Activated B cell treated with CpG ODN at 0.5 μM for 24 hours (primary cell): ENCODE measurements at regions not wholly inside any gene's neighbourhood (a gene's known extent, or its start where the extent isn't known, plus 50 kb on each side); places are given as distances from the start of the nearest gene placed in this dataset.

Experiments used
- ATAC-seq: fragments of 200-7000 bp; cut with Tn5 transposase; one replicate; pipeline ENCODE4 v1.10.0; 2021; ENCODE audit warnings: low read depth, mild to moderate bottlenecking, moderate library complexity
- CTCF ChIA-PET: fragments of 350-600 bp; sonication (Branson Sonifier 250); formaldehyde crosslinking; loops from one replicate; lab custom pipeline; 2021; ENCODE audit warnings: antibody characterized with exemption; lab: Charles Lee
- POLR2A ChIA-PET: fragments of 350-600 bp; sonication (Branson Sonifier 250); formaldehyde crosslinking; loops from one replicate; lab custom pipeline; 2021; ENCODE audit warnings: antibody characterized with exemption; lab: Charles Lee
- DNase-seq: peaks from one replicate; pipeline ENCODE4 v3.0.0; 2022
- H3K27ac Mint-ChIP-seq: one replicate; pipeline ENCODE4 v1.8.0; 2020; ENCODE audit warnings: mixed read lengths
- H3K27me3 Mint-ChIP-seq: one replicate; pipeline ENCODE4 v1.8.0; 2021; ENCODE audit warnings: mixed read lengths
- H3K36me3 Mint-ChIP-seq: one replicate; pipeline ENCODE4 v1.8.0; 2021; ENCODE audit warnings: low read depth, mixed read lengths
- H3K4me1 Mint-ChIP-seq: one replicate; pipeline ENCODE4 v1.8.0; 2021; ENCODE audit warnings: mixed read lengths
- H3K4me3 Mint-ChIP-seq: one replicate; pipeline ENCODE4 v1.8.0; 2020; ENCODE audit warnings: mild to moderate bottlenecking, mixed read lengths
- H3K9me3 Mint-ChIP-seq: one replicate; pipeline ENCODE4 v1.8.0; 2020; ENCODE audit warnings: mixed read lengths
- intact Hi-C: fragments of 100-400 bp; cut with micrococcal nuclease; formaldehyde crosslinking; loops from one replicate; pipeline ENCODE4 v1.15.1; 2024
- TF ChIP-seq, protein P1 (sequence below): fragments of 200-600 bp; IDR thresholded peaks from one replicate; pipeline ENCODE4 v1.8.0; 2022; ENCODE audit warnings: antibody characterized with exemption, mild to moderate bottlenecking

DNA sequence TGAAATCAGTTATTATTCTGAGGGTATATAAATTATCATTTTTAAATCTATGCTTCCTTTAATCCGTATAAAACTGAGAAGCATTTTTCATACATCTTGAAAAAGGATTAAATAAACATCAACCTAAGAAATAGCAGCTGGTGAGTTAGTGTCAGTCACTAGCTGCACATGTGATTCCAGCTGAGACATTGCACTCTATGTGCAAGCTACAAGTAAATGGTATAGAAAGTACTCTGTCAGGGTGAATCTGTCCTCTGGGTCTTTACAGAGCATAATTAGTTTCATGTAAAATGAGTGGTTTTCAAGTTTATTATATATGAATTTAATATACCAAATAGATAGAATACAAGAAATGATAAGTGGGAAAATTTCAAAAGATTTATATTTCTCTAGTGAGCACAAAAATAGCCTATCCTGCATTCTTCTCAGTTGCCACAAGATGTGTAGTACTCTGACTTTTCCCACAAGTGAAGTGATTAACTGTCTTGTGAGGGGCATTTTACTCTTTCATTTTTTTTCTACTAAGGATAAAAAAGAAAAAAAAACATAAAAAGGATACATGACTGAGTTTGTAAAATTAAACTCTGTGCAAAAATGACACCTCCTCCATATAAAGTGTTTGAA, 1372.1 kb downstream of the PCDH9 start:
- TF ChIP-seq, protein P1, sequence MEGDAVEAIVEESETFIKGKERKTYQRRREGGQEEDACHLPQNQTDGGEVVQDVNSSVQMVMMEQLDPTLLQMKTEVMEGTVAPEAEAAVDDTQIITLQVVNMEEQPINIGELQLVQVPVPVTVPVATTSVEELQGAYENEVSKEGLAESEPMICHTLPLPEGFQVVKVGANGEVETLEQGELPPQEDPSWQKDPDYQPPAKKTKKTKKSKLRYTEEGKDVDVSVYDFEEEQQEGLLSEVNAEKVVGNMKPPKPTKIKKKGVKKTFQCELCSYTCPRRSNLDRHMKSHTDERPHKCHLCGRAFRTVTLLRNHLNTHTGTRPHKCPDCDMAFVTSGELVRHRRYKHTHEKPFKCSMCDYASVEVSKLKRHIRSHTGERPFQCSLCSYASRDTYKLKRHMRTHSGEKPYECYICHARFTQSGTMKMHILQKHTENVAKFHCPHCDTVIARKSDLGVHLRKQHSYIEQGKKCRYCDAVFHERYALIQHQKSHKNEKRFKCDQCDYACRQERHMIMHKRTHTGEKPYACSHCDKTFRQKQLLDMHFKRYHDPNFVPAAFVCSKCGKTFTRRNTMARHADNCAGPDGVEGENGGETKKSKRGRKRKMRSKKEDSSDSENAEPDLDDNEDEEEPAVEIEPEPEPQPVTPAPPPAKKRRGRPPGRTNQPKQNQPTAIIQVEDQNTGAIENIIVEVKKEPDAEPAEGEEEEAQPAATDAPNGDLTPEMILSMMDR = no peak
- no peaks in the 10 kb centered on the region for H3K4me1 Mint-ChIP-seq
- H3K27me3 Mint-ChIP-seq = no peaks in the 10 kb centered on the region
- H3K36me3 Mint-ChIP-seq = no peaks in the 10 kb centered on the region
- intact Hi-C loops = no loop called here
- H3K9me3 Mint-ChIP-seq = no peaks in the 10 kb centered on the region
- no peak for ATAC-seq
- ChIA-PET POLR2A (no interaction called here), CTCF (no interaction called here)
- DNase-seq = no peak
- no peak overlapping the region for H3K27ac Mint-ChIP-seq
- H3K4me3 Mint-ChIP-seq = no peak overlapping the region

DNA sequence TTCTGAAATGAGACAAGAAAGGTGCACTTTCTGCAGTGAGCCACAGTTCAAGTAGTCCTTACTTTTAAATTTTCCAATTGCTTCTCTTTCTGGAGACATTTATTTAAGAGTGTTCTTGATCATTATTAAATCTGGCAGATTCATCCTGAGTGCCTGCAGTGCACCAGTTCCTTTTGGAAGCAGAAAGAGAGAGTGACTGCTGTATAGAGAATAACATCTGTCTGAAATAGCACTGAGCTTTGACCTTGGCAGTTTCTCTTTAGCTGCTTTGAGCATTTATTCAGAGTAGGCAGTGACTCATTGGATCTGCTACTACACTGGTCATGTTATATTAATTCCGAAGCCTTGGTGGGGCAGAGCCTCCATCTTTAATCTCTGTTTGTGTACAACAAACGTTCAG, 1373.7 kb downstream of the PCDH9 start:
- no peaks in the 10 kb centered on the region for H3K9me3 Mint-ChIP-seq

DNA sequence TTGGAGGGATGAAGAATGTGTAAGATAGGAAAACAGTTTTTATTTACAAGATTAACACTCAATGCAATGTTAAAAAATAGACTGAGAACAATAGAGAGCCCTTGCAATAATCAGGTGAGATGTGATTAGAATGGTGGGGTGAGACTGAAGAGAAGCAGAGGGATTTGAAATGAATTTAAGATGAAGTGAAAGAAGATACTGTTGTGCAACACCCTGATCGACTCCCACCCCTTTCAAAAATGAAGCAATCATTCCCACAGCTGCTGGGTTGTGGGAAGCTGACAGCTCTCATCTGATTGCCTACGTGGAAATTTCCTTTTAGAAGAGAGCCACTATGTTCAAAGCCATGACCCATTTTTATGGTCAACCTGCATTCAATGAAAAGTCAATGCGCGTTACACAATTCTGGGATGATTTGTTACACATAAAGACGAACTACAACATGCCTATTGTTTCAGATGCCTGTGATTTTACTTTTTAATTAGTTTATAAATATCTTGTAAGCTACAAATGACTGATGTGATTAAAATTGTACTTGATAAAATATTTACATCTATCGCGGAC, 1374.8 kb downstream of the PCDH9 start:
- no peaks in the 10 kb centered on the region for H3K36me3 Mint-ChIP-seq
- no peak overlapping the region for H3K27ac Mint-ChIP-seq
- H3K4me1 Mint-ChIP-seq = no peaks in the 10 kb centered on the region
- ChIA-PET POLR2A (no interaction called here), CTCF (no interaction called here)
- H3K9me3 Mint-ChIP-seq = no peaks in the 10 kb centered on the region
- TF ChIP-seq, protein P1 = no peak
- no peak overlapping the region for H3K4me3 Mint-ChIP-seq
- ATAC-seq = no peak
- intact Hi-C loops = no loop called here
- DNase-seq = no peak
- H3K27me3 Mint-ChIP-seq = no peaks in the 10 kb centered on the region

More for the DNA sequence above, 1373.7 kb downstream of the PCDH9 start:
- ATAC-seq (no peak), DNase-seq (no peak)
- H3K4me3 Mint-ChIP-seq = no peak overlapping the region
- no peaks in the 10 kb centered on the region for H3K36me3 Mint-ChIP-seq
- H3K27me3 Mint-ChIP-seq = no peaks in the 10 kb centered on the region
- ChIA-PET CTCF (no interaction called here), POLR2A (no interaction called here)
- TF ChIP-seq, protein P1 = no peak
- no peak overlapping the region for H3K27ac Mint-ChIP-seq
- H3K4me1 Mint-ChIP-seq = no peaks in the 10 kb centered on the region
- intact Hi-C loops = no loop called here

DNA sequence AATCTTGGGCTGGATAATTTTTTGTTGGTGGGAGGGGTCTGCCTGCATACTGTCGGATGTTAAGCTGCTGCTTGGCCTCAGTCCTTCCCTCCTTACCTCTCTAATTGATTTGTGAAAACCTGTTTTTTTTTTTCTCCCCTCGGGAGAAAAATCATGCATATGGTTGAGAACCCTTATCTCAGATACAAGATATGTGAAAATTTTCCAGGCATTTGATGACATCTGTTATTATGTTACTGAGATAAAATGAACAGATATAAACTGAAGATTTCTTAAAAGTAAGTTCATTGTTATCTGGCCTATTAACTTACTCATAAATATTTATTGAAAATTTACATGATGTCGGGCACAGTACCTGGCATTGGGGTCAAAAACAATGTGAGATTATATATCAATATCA, 1375.7 kb downstream of the PCDH9 start:
- POLR2A ChIA-PET = no interaction called here
- Mint-ChIP-seq H3K4me3 (no peak overlapping the region), H3K4me1 (no peaks in the 10 kb centered on the region), H3K9me3 (no peaks in the 10 kb centered on the region), H3K27ac (no peak overlapping the region), H3K36me3 (no peaks in the 10 kb centered on the region), H3K27me3 (no peaks in the 10 kb centered on the region)
- TF ChIP-seq, protein P1 = no peak
- DNase-seq (no peak), ATAC-seq (no peak)
- CTCF ChIA-PET = no interaction called here
- intact Hi-C loops = no loop called here

DNA sequence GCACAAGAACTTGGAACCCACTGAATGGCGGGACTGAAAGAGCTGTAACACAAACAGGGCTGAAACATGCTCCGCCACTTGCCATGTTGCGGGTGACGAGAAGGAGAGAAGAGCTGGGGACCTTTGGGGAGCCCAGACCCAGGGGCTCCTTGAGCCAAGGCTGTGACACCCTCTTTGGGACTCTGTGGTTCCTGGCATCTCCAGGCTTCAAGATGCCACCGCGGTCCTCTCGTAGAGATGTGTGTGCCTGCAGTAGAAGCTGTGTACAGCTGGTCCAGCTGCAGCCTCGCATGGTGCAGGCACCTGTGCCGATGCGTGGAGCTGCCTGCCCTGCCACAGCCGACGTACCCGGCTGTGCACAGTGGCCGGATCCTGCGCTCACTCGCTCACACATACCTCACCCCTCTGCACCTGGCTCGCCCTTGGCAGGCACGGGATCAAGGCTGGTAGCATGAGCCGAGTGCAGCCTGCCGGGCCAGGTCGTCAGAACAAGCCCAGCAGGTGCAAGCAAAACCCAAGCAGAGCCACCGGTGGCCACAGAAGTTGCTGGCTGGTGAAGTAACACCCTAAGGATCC, 1385.8 kb downstream of the PCDH9 start:
- Mint-ChIP-seq H3K36me3 (no peaks in the 10 kb centered on the region), H3K9me3 (peaks cover 2% of the 10 kb centered on the region), H3K4me3 (no peak overlapping the region), H3K27ac (no peak overlapping the region), H3K4me1 (no peaks in the 10 kb centered on the region), H3K27me3 (no peaks in the 10 kb centered on the region)
- DNase-seq (no peak), ATAC-seq (no peak)
- TF ChIP-seq, protein P1 = no peak
- ChIA-PET CTCF (no interaction called here), POLR2A (no interaction called here)
- intact Hi-C loops = no loop called here
